ENCODE measurements at regions not wholly inside any gene's neighbourhood (a gene's known extent, or its start where the extent isn't known, plus 50 kb on each side); places are given as distances from the start of the nearest gene placed in this dataset.
"Not testable (repeated sequence)": the region's sequence is repeated elsewhere in the genome, so short reads cannot be mapped to it uniquely, and the experiment has no call there.

DNA sequence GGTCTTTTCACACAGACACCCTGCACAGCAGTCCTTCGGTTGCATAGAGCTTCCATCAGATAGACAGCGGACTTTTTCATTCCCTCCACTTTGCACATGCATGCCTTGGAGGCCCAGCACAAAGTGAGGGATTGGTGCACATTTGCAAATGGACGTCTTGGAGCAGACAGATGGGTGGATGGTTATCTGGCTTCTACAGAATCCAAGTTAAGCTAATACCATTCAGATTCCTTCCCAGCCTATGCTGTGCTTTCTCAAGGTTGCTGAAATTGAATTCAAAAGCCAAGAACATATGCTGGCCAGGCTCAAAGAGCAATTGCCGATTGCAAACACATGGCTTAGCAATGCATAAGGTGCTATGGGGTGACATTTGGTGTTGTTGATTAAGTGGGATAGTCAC is 186.4 kb downstream of the VAPA start:
- H2BK5ac ChIP-seq (ENCODE audit: low read length): no peak overlapping the region
- H3K4me2 ChIP-seq (ENCODE audit: low read length): no peak overlapping the region
- H4K5ac ChIP-seq (ENCODE audit: low read length): no peak overlapping the region
- H3K4me3 ChIP-seq (ENCODE audit: low read length): no peak overlapping the region
- H3K79me1 ChIP-seq (ENCODE audit: low read length): no peaks in the 10 kb centered on the region
- no peak overlapping the region for H3K9ac ChIP-seq (ENCODE audit: low read length)
- no peaks in the 10 kb centered on the region for H3K27me3 ChIP-seq (ENCODE audit: insufficient read depth, low read length, poor library complexity)
- H2AK5ac ChIP-seq (ENCODE audit: low read length): peak overlapping the region; percentile 59
- H3K4me1 ChIP-seq (ENCODE audit: control insufficient read depth, low read depth, low read length): peaks cover 8% of the 10 kb centered on the region
- no peak for DNase-seq
- H3K23ac ChIP-seq (ENCODE audit: low read length): no peak overlapping the region
- no peak overlapping the region for H2BK15ac ChIP-seq (replicated peaks; ENCODE audit: low read depth)
- no peak overlapping the region for H2BK120ac ChIP-seq (ENCODE audit: low read depth, low read length)
- no peaks in the 10 kb centered on the region for H3K36me3 ChIP-seq (ENCODE audit: control insufficient read depth, insufficient read depth, low read length)
- no peak overlapping the region for H3K27ac ChIP-seq (ENCODE audit: low read depth, low read length)
- no peak overlapping the region for H3K56ac ChIP-seq (ENCODE audit: low read length)
- no peak overlapping the region for H3K18ac ChIP-seq (ENCODE audit: low read length)
- no CpG with 5 or more reads among the region's 4 CpGs for WGBS (ENCODE audit: extremely low coverage, insufficient coverage, low lambda C conversion rate)
- H4K8ac ChIP-seq (ENCODE audit: low read depth, low read length): no peak overlapping the region
- no peaks in the 10 kb centered on the region for H3K79me2 ChIP-seq (ENCODE audit: control insufficient read depth, insufficient read depth, low read length)
- H3K4ac ChIP-seq (ENCODE audit: low read depth, low read length): no peak overlapping the region

DNA sequence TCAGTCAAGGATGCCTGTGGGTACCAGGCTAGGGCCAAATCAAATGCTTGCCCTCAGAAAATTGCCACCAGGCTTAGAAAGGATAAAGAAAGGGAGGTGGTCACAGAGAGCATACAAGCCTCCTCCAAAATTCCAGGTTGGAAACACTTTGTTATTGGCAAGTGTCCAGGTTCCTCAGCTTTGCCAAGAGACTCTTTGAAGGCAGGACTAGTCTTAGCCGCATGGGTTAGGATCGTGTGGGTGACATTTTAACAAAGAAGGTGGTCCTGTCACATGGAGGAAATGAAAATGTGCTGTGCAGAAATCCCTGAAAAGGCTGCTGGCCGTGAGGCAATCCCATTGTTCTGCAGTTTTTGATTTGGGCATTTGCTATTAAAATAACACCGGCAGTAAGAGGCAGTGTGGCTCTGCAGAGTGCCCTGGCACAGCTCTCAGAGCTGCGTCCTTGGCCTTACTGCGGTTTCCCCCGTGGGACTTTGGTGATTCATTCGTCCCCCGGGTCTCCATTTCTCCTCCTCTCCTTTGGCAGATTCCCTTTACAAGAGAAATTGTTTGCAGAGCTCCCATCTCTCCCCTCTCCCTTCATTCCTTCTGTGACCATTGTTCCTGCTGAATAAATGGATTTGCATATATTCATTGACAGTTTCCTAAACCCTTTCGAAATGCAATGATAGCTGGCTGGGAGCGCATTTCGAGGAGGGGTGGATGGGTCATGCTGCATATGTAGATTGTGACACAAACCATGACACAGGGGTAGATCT is 187.3 kb downstream of the VAPA start:
- Histone ChIP-seq H3K18ac (ENCODE audit: low read length) (no peak overlapping the region), H3K9ac (ENCODE audit: low read length) (peak overlapping the region; percentile 3), H4K8ac (ENCODE audit: low read depth, low read length) (peak overlapping the region; percentile 31), H3K23ac (ENCODE audit: low read length) (no peak overlapping the region), H3K79me2 (ENCODE audit: control insufficient read depth, insufficient read depth, low read length) (no peaks in the 10 kb centered on the region), H3K36me3 (ENCODE audit: control insufficient read depth, insufficient read depth, low read length) (no peaks in the 10 kb centered on the region), H3K79me1 (ENCODE audit: low read length) (no peaks in the 10 kb centered on the region), H3K4me1 (ENCODE audit: control insufficient read depth, low read depth, low read length) (peaks cover 8% of the 10 kb centered on the region), H3K56ac (ENCODE audit: low read length) (peak overlapping the region; percentile 54), H2AK5ac (ENCODE audit: low read length) (no peak overlapping the region), H3K4me3 (ENCODE audit: low read length) (no peak overlapping the region), H3K4me2 (ENCODE audit: low read length) (peak overlapping the region; percentile 9), H2BK5ac (ENCODE audit: low read length) (no peak overlapping the region), H2BK15ac (replicated peaks; ENCODE audit: low read depth) (no peak overlapping the region), H4K5ac (ENCODE audit: low read length) (no peak overlapping the region), H3K4ac (ENCODE audit: low read depth, low read length) (no peak overlapping the region), H2BK120ac (ENCODE audit: low read depth, low read length) (no peak overlapping the region), H3K27ac (ENCODE audit: low read depth, low read length) (no peak overlapping the region), H3K27me3 (ENCODE audit: insufficient read depth, low read length, poor library complexity) (no peaks in the 10 kb centered on the region)
- no CpG with 5 or more reads among the region's 12 CpGs for WGBS (ENCODE audit: extremely low coverage, insufficient coverage, low lambda C conversion rate)
- peak; percentile 31 for DNase-seq

DNA sequence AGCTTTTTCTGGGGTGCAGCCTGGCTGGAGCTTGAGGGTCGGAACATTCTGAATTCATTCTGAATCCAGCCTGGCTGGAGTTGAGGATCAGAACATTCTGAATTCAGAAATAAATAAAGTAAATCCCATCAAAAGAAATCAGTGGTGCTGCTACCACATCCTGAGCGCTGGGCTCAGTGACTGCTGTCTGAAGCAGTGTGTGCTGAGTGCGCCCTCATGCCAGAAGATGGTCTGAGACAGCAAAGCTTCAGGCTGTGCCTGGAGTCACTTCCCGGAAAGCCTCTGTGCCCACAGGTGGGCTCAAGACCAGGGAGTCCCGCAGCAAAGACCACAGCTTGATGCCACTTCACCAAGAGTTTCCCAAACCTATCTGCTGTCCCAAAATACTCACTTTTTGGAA is 187.9 kb downstream of the VAPA start:
- H2AK5ac ChIP-seq (ENCODE audit: low read length): no peak overlapping the region
- H4K5ac ChIP-seq (ENCODE audit: low read length): no peak overlapping the region
- H3K27ac ChIP-seq (ENCODE audit: low read depth, low read length): no peak overlapping the region
- no peaks in the 10 kb centered on the region for H3K27me3 ChIP-seq (ENCODE audit: insufficient read depth, low read length, poor library complexity)
- no peak overlapping the region for H3K23ac ChIP-seq (ENCODE audit: low read length)
- no peaks in the 10 kb centered on the region for H3K79me1 ChIP-seq (ENCODE audit: low read length)
- no peak overlapping the region for H2BK120ac ChIP-seq (ENCODE audit: low read depth, low read length)
- H3K9ac ChIP-seq (ENCODE audit: low read length): no peak overlapping the region
- no peaks in the 10 kb centered on the region for H3K79me2 ChIP-seq (ENCODE audit: control insufficient read depth, insufficient read depth, low read length)
- no peak overlapping the region for H2BK15ac ChIP-seq (replicated peaks; ENCODE audit: low read depth)
- no peak overlapping the region for H3K18ac ChIP-seq (ENCODE audit: low read length)
- no peak overlapping the region for H4K8ac ChIP-seq (ENCODE audit: low read depth, low read length)
- WGBS (ENCODE audit: extremely low coverage, insufficient coverage, low lambda C conversion rate): no CpG with 5 or more reads among the region's 5 CpGs
- peak overlapping the region; percentile 36 for H3K56ac ChIP-seq (ENCODE audit: low read length)
- H3K4ac ChIP-seq (ENCODE audit: low read depth, low read length): no peak overlapping the region
- H3K36me3 ChIP-seq (ENCODE audit: control insufficient read depth, insufficient read depth, low read length): no peaks in the 10 kb centered on the region
- peaks cover 8% of the 10 kb centered on the region for H3K4me1 ChIP-seq (ENCODE audit: control insufficient read depth, low read depth, low read length)
- no peak overlapping the region for H2BK5ac ChIP-seq (ENCODE audit: low read length)
- H3K4me3 ChIP-seq (ENCODE audit: low read length): no peak overlapping the region
- peak; percentile 23 for DNase-seq
- no peak overlapping the region for H3K4me2 ChIP-seq (ENCODE audit: low read length)

DNA sequence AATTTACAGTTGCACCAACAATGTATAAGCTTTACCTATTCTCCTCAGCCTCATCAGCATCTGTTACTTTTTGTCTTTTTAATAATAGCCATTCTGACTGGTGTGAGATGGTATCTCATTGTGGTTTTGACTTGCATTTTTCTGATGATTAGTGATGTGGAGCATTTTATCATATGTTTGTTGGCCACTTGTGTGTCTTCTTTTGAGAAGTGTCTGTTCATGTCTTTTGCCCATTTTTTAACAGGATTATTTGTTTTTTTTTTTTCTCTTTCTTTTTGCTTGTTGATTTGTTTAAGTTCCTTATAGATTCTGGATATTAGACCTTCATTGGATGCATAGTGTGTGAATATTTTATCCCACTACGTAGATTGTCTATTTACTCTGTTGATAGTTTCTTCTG is 191.3 kb downstream of the VAPA start:
- not testable (repeated sequence) for H3K79me2 ChIP-seq (ENCODE audit: control insufficient read depth, insufficient read depth, low read length)

DNA sequence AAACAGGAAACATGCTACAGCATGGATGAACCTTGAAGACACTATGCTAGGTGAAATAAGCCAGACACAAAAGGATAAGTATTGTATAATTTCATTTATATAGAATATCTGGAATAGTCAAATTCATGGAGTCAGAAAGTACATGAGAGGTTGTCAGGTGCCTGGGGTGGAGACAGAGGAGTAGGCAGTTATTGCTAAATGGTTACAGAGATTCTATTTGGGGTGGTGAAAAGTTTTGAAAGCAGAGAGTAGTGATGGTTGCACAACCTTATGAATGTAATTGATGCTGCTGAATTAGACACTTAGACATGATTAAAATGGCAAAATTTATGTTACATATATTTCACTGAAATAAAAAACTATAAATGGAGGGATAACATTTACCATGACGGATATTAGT is 197.4 kb downstream of the VAPA start:
- Histone ChIP-seq H3K4me1 (ENCODE audit: control insufficient read depth, low read depth, low read length) (no peaks in the 10 kb centered on the region), H2BK120ac (ENCODE audit: low read depth, low read length) (no peak overlapping the region), H3K4me2 (ENCODE audit: low read length) (no peak overlapping the region), H4K5ac (ENCODE audit: low read length) (no peak overlapping the region), H2AK5ac (ENCODE audit: low read length) (no peak overlapping the region), H3K18ac (ENCODE audit: low read length) (no peak overlapping the region), H3K4ac (ENCODE audit: low read depth, low read length) (no peak overlapping the region), H3K56ac (ENCODE audit: low read length) (no peak overlapping the region), H2BK15ac (replicated peaks; ENCODE audit: low read depth) (no peak overlapping the region), H3K36me3 (ENCODE audit: control insufficient read depth, insufficient read depth, low read length) (no peaks in the 10 kb centered on the region), H4K8ac (ENCODE audit: low read depth, low read length) (no peak overlapping the region), H3K79me1 (ENCODE audit: low read length) (no peaks in the 10 kb centered on the region), H3K23ac (ENCODE audit: low read length) (no peak overlapping the region), H3K9ac (ENCODE audit: low read length) (no peak overlapping the region), H3K79me2 (ENCODE audit: control insufficient read depth, insufficient read depth, low read length) (no peaks in the 10 kb centered on the region), H3K27me3 (ENCODE audit: insufficient read depth, low read length, poor library complexity) (no peaks in the 10 kb centered on the region), H2BK5ac (ENCODE audit: low read length) (no peak overlapping the region), H3K4me3 (ENCODE audit: low read length) (no peak overlapping the region), H3K27ac (ENCODE audit: low read depth, low read length) (no peak overlapping the region)
- DNase-seq: no peak
- WGBS (ENCODE audit: extremely low coverage, insufficient coverage, low lambda C conversion rate): no CpG with 5 or more reads among the region's 1 CpG

More for the DNA sequence above, 191.3 kb downstream of the VAPA start:
- not testable (repeated sequence) for H2BK5ac ChIP-seq (ENCODE audit: low read length); H4K8ac ChIP-seq (ENCODE audit: low read depth, low read length); H3K27ac ChIP-seq (ENCODE audit: low read depth, low read length); H3K4me2 ChIP-seq (ENCODE audit: low read length); H3K9ac ChIP-seq (ENCODE audit: low read length); H3K23ac ChIP-seq (ENCODE audit: low read length); H3K36me3 ChIP-seq (ENCODE audit: control insufficient read depth, insufficient read depth, low read length); H3K79me1 ChIP-seq (ENCODE audit: low read length); H3K27me3 ChIP-seq (ENCODE audit: insufficient read depth, low read length, poor library complexity); H2BK120ac ChIP-seq (ENCODE audit: low read depth, low read length); H2BK15ac ChIP-seq (replicated peaks; ENCODE audit: low read depth); H3K18ac ChIP-seq (ENCODE audit: low read length); H4K5ac ChIP-seq (ENCODE audit: low read length); H3K56ac ChIP-seq (ENCODE audit: low read length); H3K4me3 ChIP-seq (ENCODE audit: low read length); DNase-seq; H3K4ac ChIP-seq (ENCODE audit: low read depth, low read length); H3K4me1 ChIP-seq (ENCODE audit: control insufficient read depth, low read depth, low read length); H2AK5ac ChIP-seq (ENCODE audit: low read length)
- no CpG with 5 or more reads among the region's 1 CpG for WGBS (ENCODE audit: extremely low coverage, insufficient coverage, low lambda C conversion rate)

DNA sequence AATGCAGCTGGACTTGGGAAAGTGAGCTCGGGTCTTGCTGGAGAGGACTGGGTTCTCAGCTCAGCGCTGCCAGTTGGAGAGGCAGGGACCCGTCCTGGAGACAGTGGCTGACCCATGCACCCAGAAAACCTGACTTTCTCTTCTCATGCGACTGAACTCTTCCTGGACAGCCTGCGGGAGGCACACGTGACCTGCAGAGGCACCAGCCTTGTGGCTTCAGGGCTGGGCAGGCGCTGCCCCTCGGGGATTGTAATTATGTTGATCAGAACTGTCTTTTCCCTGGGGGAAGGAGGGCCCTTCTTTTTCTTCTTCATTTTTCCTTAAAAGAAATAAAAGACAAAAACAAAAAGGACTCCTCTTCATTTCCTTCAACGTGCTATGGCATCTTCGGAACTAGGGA is 198.1 kb downstream of the VAPA start:
- no peak for DNase-seq
- H3K27ac ChIP-seq (ENCODE audit: low read depth, low read length): no peak overlapping the region

More for the DNA sequence above, 198.1 kb downstream of the VAPA start:
- Histone ChIP-seq H2BK120ac (ENCODE audit: low read depth, low read length) (no peak overlapping the region), H3K79me1 (ENCODE audit: low read length) (no peaks in the 10 kb centered on the region), H3K56ac (ENCODE audit: low read length) (no peak overlapping the region), H2AK5ac (ENCODE audit: low read length) (no peak overlapping the region), H2BK15ac (replicated peaks; ENCODE audit: low read depth) (no peak overlapping the region), H3K4ac (ENCODE audit: low read depth, low read length) (no peak overlapping the region), H3K23ac (ENCODE audit: low read length) (no peak overlapping the region), H4K8ac (ENCODE audit: low read depth, low read length) (no peak overlapping the region), H3K79me2 (ENCODE audit: control insufficient read depth, insufficient read depth, low read length) (no peaks in the 10 kb centered on the region), H3K4me3 (ENCODE audit: low read length) (no peak overlapping the region), H3K18ac (ENCODE audit: low read length) (no peak overlapping the region), H2BK5ac (ENCODE audit: low read length) (no peak overlapping the region), H3K27me3 (ENCODE audit: insufficient read depth, low read length, poor library complexity) (no peaks in the 10 kb centered on the region), H3K4me2 (ENCODE audit: low read length) (no peak overlapping the region), H3K9ac (ENCODE audit: low read length) (no peak overlapping the region), H4K5ac (ENCODE audit: low read length) (peak overlapping the region; percentile 22), H3K36me3 (ENCODE audit: control insufficient read depth, insufficient read depth, low read length) (no peaks in the 10 kb centered on the region), H3K4me1 (ENCODE audit: control insufficient read depth, low read depth, low read length) (no peaks in the 10 kb centered on the region)
- no CpG with 5 or more reads among the region's 10 CpGs for WGBS (ENCODE audit: extremely low coverage, insufficient coverage, low lambda C conversion rate)

Data from mesendoderm (in vitro differentiated cells).